ENCODE measurements at regions not wholly inside any gene's neighbourhood (a gene's known extent, or its start where the extent isn't known, plus 50 kb on each side); places are given as distances from the start of the nearest gene placed in this dataset.

DNA sequence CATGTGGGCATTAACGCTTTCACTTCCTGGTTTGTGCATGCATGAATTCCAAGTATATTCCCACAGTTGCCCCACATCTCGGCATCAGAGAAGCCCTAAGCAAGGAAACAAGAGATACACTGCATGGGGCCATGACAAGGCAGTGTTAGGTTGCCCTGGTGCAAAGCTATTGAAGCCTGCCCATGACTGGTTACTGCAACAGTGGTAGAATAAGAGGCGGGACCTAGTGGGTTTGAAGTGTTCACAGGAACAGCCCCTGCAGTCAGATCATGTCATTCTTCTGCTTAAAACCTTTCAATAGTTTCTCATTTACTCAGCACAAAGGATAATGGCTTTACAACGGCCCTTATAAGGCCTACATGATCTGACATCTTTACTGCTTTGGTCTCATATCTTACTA is 80.9 kb upstream of the TOPAZ1 start:
- TF ChIP-seq GABPA (IDR thresholded peaks at IDR 0.05; ENCODE audit: low read depth), result no peak
- no peak for TF ChIP-seq RAD21 (IDR thresholded peaks at IDR 0.05; ENCODE audit: low read length)
- TF ChIP-seq, protein P1, sequence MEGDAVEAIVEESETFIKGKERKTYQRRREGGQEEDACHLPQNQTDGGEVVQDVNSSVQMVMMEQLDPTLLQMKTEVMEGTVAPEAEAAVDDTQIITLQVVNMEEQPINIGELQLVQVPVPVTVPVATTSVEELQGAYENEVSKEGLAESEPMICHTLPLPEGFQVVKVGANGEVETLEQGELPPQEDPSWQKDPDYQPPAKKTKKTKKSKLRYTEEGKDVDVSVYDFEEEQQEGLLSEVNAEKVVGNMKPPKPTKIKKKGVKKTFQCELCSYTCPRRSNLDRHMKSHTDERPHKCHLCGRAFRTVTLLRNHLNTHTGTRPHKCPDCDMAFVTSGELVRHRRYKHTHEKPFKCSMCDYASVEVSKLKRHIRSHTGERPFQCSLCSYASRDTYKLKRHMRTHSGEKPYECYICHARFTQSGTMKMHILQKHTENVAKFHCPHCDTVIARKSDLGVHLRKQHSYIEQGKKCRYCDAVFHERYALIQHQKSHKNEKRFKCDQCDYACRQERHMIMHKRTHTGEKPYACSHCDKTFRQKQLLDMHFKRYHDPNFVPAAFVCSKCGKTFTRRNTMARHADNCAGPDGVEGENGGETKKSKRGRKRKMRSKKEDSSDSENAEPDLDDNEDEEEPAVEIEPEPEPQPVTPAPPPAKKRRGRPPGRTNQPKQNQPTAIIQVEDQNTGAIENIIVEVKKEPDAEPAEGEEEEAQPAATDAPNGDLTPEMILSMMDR (IDR thresholded peaks at IDR 0.05), result no peak
